Anterior cingulate cortex (tissue), 58 donors: ENCODE measurements at regions not wholly inside any gene's neighbourhood (a gene's known extent, or its start where the extent isn't known, plus 50 kb on each side); places are given as distances from the start of the nearest gene placed in this dataset.

Experiments used
- DNase-seq, 58 donors: peaks; one replicate each; lab custom pipeline; 2025; lab: John Stamatoyannopoulos, UW

DNA sequence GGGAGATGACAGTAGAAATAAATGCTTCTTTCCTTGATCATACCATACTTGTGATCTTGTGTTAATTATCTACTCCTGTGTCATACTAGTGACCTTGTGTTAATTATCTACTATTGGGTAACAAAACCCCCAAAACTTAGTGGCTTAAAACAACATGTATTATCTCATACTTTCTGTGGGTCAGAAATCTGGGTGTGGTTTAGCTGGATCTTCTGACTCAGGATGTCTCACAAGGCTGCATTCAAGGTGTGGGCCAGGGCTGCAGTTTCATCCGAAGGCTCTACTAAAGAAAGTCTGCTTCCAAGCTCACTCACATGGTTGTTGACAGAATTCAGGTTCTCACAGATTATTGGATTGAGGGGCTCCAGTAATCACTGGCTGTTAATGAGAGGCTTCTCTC lies 70.3 kb upstream of the NDP start:
- no peak for DNase-seq

GRCh38 chrX:44042751-44043150 lies 69.6 kb upstream of the NDP start:
- DNase-seq: peak in 1 of 58 donors; percentile 34

DNA sequence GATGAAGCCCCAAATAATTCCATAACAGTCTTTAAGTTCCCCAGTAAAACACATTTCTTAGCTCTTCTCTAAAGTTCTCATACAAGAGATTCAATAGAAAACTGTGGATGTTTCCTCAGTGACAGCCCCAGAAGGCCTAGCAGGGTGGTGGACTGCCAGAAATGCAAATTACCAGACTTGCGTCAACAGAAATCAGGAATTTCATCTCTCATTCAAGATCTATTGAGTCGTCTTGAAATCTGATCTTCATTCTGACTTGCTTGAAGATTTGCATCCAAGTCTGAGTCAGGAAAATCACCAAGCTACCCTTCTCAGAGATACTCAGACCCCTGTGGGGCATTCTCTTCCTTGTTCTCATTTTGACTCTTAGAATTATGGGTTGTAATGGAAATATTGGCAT lies 68.9 kb upstream of the NDP start:
- DNase-seq: no peak

- DNase-seq: no peak
Observed at GRCh38 chrX:44040406-44040805, 67.2 kb upstream of the NDP start.

DNA sequence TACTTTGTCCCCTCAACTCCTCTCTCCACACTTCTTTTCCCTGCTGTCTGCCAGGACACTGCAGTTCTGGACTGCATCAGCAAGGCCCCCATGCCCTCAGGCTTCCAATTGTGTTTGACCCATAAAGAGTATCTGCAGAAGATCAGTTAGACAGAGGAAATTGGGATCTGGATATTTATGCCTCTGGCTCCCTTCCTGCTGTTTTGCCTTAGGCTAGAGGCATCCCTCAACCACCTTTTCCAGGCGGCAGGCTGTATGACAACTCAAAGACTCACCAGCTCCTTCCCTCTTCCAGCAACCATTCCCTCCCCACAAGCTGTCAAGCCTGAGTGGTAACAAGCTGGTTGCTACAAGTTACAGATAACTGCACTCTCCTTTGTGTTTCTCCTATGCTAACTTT lies 66.4 kb upstream of the NDP start:
- DNase-seq: no peak

DNA sequence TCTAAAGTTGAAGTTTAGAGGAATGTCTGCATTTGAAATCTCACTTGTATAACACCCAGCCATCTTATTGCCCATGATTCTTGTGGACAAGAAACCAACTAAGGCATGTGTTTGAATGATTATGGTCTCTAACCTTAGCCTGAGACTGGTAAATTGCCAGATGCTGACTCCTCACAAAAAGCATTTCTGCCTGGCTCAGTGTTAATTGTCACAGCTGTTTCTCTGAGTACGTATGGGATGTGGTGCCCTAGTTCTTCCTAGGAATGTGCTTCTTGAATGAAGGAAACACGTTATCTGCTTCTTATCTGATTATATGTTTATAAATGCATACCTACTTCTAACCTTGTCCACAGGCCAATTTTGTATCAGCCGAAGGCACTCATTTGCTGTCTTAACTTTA lies 63.1 kb upstream of the NDP start:
- DNase-seq: no peak

GRCh38 chrX:44035571-44035970 lies 62.4 kb upstream of the NDP start:
- no peak for DNase-seq

- DNase-seq: no peak
Observed at GRCh38 chrX:44032479-44032878, 59.3 kb upstream of the NDP start.

- no peak for DNase-seq
Observed at GRCh38 chrX:44025555-44025954, 52.4 kb upstream of the NDP start.
